HG02798 (cell line): ENCODE measurements at regions not wholly inside any gene's neighbourhood (a gene's known extent, or its start where the extent isn't known, plus 50 kb on each side); places are given as distances from the start of the nearest gene placed in this dataset.
"Not testable (repeated sequence)": the region's sequence is repeated elsewhere in the genome, so short reads cannot be mapped to it uniquely, and the experiment has no call there.

ENCODE experiments used
- ATAC-seq: cut with Tn5 transposase; IDR thresholded peaks from one replicate; pipeline ENCODE4 v1.9.1; 2021; ENCODE audit warnings: mild to moderate bottlenecking; ENCODE audit not compliant: unreplicated experiment, poor library complexity

GRCh38 chrX:147468600-147468999 lies 443.1 kb upstream of the FMR1 start:
- ATAC-seq = no peak

DNA sequence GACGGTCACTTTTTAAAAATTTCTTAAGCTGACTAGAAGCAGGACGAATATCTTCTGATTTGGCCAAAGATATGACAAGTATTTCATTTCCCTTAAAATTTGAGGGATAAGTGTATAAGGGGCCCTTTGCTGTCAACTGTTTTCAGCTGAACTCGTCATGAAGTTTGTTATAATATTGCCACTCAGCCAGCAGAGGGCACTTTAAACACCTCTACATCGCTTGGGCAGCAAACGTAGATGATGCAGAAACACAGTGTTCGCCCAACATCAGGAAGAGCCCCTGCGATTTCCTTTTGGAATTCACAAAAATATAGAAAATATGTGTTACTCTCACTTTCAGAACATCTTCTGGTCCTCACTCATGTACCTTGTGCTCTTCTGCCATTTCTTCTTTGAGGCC lies 435.7 kb upstream of the FMR1 start:
- ATAC-seq = no peak

GRCh38 chrX:147478899-147479298 lies 432.8 kb upstream of the FMR1 start:
- ATAC-seq = no peak

GRCh38 chrX:147485207-147485606 lies 426.5 kb upstream of the FMR1 start:
- no peak for ATAC-seq

DNA sequence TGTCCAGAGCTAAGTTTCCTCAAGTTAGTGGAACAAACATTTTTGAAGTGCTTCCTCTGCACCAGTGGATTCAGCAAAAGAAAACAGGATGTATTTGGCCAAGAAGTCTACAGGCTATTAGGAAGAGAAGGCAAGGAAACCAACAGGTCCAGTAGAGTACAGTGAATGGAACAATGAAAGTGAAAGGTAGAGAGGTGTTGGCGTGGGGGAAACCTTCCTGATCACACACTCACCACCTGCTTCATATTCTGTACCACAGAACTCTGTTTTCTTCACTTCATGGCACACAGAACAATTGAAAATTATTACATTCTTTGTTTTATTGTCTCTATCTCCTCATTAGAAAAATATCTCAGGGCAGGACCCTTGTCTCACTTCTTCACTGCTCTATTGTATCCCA lies 417.4 kb upstream of the FMR1 start:
- no peak for ATAC-seq

DNA sequence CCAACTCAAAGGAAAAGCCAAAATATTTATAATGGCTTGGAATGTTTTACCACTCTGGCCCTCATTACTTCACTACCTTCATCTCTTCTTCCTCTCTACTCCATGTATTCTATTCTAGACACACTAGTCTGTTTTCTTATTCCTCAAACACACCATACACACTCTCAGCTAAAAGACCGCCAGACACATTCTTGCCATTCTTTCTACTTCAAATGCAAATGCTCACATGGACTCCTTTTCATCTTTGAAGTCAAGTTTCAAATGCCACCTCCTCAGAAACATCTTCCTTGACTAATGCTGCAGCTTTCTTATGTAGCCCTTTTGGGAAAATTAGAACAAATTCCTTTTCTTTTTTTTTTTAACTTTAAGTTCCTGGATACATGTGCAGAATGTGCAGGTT lies 412.9 kb upstream of the FMR1 start:
- no peak for ATAC-seq

GRCh38 chrX:147522981-147523380 lies 388.7 kb upstream of the FMR1 start:
- no peak for ATAC-seq

DNA sequence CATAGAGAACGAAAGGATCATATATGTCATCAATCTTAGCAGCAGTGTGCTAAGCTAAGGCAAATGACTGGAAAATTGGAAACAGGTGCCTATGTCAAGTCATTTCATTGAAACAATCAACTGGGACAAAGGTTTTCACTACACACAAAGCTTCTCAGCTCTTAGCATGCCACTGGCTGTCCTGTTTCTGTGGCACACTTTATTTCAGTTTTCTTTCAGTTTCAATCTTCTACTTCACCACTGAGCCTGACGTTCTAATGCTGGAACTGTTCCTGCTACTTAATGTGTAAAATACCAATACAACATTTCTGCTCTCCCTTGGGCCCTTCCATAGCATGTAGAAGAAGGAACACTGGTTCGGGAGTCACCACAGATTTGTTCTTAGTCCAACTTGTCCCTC lies 378.3 kb upstream of the FMR1 start:
- no peak for ATAC-seq

- no peak for ATAC-seq
Observed at GRCh38 chrX:147537172-147537571, 374.5 kb upstream of the FMR1 start.

- not testable (repeated sequence) for ATAC-seq
Observed at GRCh38 chrX:147548023-147548422, 363.7 kb upstream of the FMR1 start.

DNA sequence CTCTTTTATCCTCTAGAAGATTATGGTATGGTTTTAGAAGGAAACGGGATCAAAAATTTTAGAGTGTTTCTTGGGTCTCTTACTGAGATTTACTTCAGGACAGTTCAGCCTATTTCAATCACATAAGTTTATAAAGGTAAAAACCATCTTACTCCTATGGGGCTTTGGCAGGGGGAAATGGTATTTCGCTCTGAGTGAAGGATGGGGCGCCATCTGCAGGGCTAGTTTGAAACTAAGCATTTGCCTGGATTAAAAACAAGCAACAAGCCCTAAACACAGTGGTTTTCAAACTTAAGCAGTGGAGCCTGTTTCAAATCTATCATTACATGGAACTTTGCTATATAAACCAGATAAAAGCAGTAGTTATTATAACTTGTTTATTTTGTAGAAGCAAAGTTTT lies 361.5 kb upstream of the FMR1 start:
- ATAC-seq = no peak

GRCh38 chrX:147559191-147559590 lies 352.5 kb upstream of the FMR1 start:
- no peak for ATAC-seq

DNA sequence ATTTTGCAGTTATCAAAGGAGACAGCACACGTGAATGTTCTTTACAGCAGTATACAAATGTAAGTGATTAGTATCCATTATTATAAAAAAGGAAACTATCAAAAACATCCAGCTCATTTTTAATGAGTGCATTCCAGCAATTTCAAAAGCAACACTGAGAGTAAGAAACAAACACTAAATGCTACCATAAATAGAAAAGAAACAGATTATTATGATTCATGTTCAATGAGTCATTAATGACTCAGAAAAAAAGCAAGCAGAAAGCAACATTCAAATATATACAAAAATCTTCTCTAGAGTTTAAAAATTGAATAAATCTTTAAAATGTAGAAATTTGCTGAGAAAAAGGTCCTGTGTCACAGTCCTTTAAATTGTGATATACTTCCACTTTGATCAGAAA lies 346.5 kb upstream of the FMR1 start:
- ATAC-seq = no peak

- no peak for ATAC-seq
Observed at GRCh38 chrX:147570483-147570882, 341.2 kb upstream of the FMR1 start.

- no peak for ATAC-seq
Observed at GRCh38 chrX:147573266-147573665, 338.5 kb upstream of the FMR1 start.

DNA sequence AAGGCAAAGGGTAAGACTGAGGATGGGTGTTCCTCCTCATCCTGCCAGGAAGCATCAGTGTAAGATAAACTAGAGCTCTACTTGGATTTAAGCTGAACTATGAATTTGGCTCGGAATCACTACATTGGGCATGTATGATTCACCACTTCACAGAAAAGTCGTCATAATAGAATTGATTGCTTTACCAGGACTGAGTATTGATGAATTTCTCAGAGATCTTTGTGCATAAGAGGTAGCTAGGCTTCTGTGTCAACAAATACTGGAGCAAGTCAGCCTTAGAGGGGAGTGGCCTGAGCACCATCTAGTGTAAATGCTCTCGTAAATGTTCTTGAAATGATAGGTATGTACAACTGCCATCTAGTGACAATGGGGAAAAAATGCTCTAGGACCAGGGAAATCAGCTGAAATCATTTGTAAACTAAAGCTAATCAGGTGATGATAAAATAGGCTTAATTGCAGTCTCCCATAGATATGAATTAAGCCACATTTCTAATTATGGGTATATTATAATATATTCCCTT lies 309.5 kb upstream of the FMR1 start:
- no peak for ATAC-seq

DNA sequence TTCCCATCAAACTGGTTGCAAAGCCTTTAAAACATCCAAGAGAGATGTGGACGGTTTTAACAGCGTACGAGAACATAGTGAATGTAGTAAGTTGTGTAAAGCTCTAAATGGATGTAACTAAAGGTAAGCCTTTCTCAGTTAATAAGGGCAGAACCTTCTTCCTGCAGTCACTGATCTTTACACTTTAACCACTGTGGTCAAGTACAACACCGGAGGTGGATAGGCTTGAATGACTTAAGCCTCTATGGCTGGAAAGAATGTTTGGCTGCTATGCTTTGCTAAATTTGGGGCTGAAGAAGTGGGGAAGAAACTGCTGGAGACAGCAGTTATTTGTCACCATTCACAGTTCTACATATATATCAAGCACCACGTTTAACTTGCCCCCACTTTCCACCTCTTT lies 285.1 kb upstream of the FMR1 start:
- no peak for ATAC-seq

GRCh38 chrX:147635186-147635585 lies 276.5 kb upstream of the FMR1 start:
- ATAC-seq = no peak

GRCh38 chrX:147637190-147637589 lies 274.5 kb upstream of the FMR1 start:
- no peak for ATAC-seq

GRCh38 chrX:147646949-147647723 lies 264.6 kb upstream of the FMR1 start:
- ATAC-seq = no peak

- no peak for ATAC-seq
Observed at GRCh38 chrX:147675819-147676218, 235.9 kb upstream of the FMR1 start.

GRCh38 chrX:147679356-147680005 lies 232.2 kb upstream of the FMR1 start:
- ATAC-seq = no peak
